ENCODE measurements at regions not wholly inside any gene's neighbourhood (a gene's known extent, or its start where the extent isn't known, plus 50 kb on each side); places are given as distances from the start of the nearest gene placed in this dataset.
A peak's percentile ranks its signal among the peaks of the same experiment; 100 is the strongest.

GRCh38 chr3:170784406-170784805, 85.6 kb downstream of the RPL22L1 start:
- Histone ChIP-seq H4K20me1 (ENCODE audit: control insufficient read depth, extremely low read depth, insufficient read depth, low read length) (no peaks in the 10 kb centered on the region), H2AFZ (ENCODE audit: low read length) (no peak overlapping the region), H3K79me2 (ENCODE audit: control insufficient read depth, insufficient read depth, low read length) (no peaks in the 10 kb centered on the region), H3K4me2 (ENCODE audit: extremely low read depth, insufficient read depth, low read length) (no peak overlapping the region), H3K9me3 (ENCODE audit: control insufficient read depth, insufficient read depth, low read depth, low read length) (no peaks in the 10 kb centered on the region), H3K4me1 (ENCODE audit: control insufficient read depth, extremely low read depth, insufficient read depth, low read length) (no peaks in the 10 kb centered on the region), H3K36me3 (ENCODE audit: control insufficient read depth, insufficient read depth, low read length) (no peaks in the 10 kb centered on the region), H3K27me3 (ENCODE audit: control insufficient read depth, insufficient read depth, low read length) (no peaks in the 10 kb centered on the region), H3K4me3 (replicated peaks in 1 of 4; ENCODE audit: control extremely low read depth in 1 of 4, insufficient read depth in 1 of 4, low read depth in 3 of 4, low read length in 4 of 4) (no peak overlapping the region), H3K9ac (ENCODE audit: insufficient read depth, low read length) (no peak overlapping the region), H3K27ac (ENCODE audit: insufficient read depth, low read length) (no peak overlapping the region)
- no peak for TF ChIP-seq EZH2 (IDR thresholded peaks at IDR 0.05; ENCODE audit: low read length, missing control alignments)
- no peak for TF ChIP-seq CTCF (conservative IDR thresholded peaks at IDR 0.05 in 1 of 2, IDR thresholded peaks at IDR 0.05 in 1 of 2; ENCODE audit: low read depth in 1 of 2, low read length in 2 of 2)
- no peak for DNase-seq (ENCODE audit: low read depth in 2 of 2)

- Histone ChIP-seq H3K9me3 (ENCODE audit: control insufficient read depth, insufficient read depth, low read depth, low read length) (no peaks in the 10 kb centered on the region), H3K4me2 (ENCODE audit: extremely low read depth, insufficient read depth, low read length) (no peak overlapping the region), H3K9ac (ENCODE audit: insufficient read depth, low read length) (no peak overlapping the region), H3K4me1 (ENCODE audit: control insufficient read depth, extremely low read depth, insufficient read depth, low read length) (no peaks in the 10 kb centered on the region), H3K36me3 (ENCODE audit: control insufficient read depth, insufficient read depth, low read length) (no peaks in the 10 kb centered on the region), H4K20me1 (ENCODE audit: control insufficient read depth, extremely low read depth, insufficient read depth, low read length) (no peaks in the 10 kb centered on the region), H3K27me3 (ENCODE audit: control insufficient read depth, insufficient read depth, low read length) (no peaks in the 10 kb centered on the region), H3K4me3 (replicated peaks in 1 of 4; ENCODE audit: control extremely low read depth in 1 of 4, insufficient read depth in 1 of 4, low read depth in 3 of 4, low read length in 4 of 4) (no peak overlapping the region), H3K27ac (ENCODE audit: insufficient read depth, low read length) (no peak overlapping the region), H3K79me2 (ENCODE audit: control insufficient read depth, insufficient read depth, low read length) (no peaks in the 10 kb centered on the region), H2AFZ (ENCODE audit: low read length) (no peak overlapping the region)
- peak in 1 of 2 donors; percentile 18 for DNase-seq (ENCODE audit: low read depth in 2 of 2)
- TF ChIP-seq CTCF (conservative IDR thresholded peaks at IDR 0.05 in 1 of 2, IDR thresholded peaks at IDR 0.05 in 1 of 2; ENCODE audit: low read depth in 1 of 2, low read length in 2 of 2) (no peak), EZH2 (IDR thresholded peaks at IDR 0.05; ENCODE audit: low read length, missing control alignments) (no peak)
Observed at GRCh38 chr3:170780955-170781354, 89.0 kb downstream of the RPL22L1 start.

- no peak for TF ChIP-seq CTCF (conservative IDR thresholded peaks at IDR 0.05 in 1 of 2, IDR thresholded peaks at IDR 0.05 in 1 of 2; ENCODE audit: low read depth in 1 of 2, low read length in 2 of 2)
- TF ChIP-seq EZH2 (IDR thresholded peaks at IDR 0.05; ENCODE audit: low read length, missing control alignments), result no peak
- H3K36me3 ChIP-seq (ENCODE audit: control insufficient read depth, insufficient read depth, low read length), result no peaks in the 10 kb centered on the region
- H3K27ac ChIP-seq (ENCODE audit: insufficient read depth, low read length), result no peak overlapping the region
- no peak overlapping the region for H2AFZ ChIP-seq (ENCODE audit: low read length)
- no peaks in the 10 kb centered on the region for H4K20me1 ChIP-seq (ENCODE audit: control insufficient read depth, extremely low read depth, insufficient read depth, low read length)
- no peaks in the 10 kb centered on the region for H3K4me1 ChIP-seq (ENCODE audit: control insufficient read depth, extremely low read depth, insufficient read depth, low read length)
- H3K9ac ChIP-seq (ENCODE audit: insufficient read depth, low read length), result no peak overlapping the region
- H3K4me2 ChIP-seq (ENCODE audit: extremely low read depth, insufficient read depth, low read length), result no peak overlapping the region
- no peaks in the 10 kb centered on the region for H3K79me2 ChIP-seq (ENCODE audit: control insufficient read depth, insufficient read depth, low read length)
- no peak overlapping the region for H3K4me3 ChIP-seq (replicated peaks in 1 of 4; ENCODE audit: control extremely low read depth in 1 of 4, insufficient read depth in 1 of 4, low read depth in 3 of 4, low read length in 4 of 4)
- H3K9me3 ChIP-seq (ENCODE audit: control insufficient read depth, insufficient read depth, low read depth, low read length), result no peaks in the 10 kb centered on the region
- no peaks in the 10 kb centered on the region for H3K27me3 ChIP-seq (ENCODE audit: control insufficient read depth, insufficient read depth, low read length)
- DNase-seq (ENCODE audit: low read depth in 2 of 2), result no peak
Observed at GRCh38 chr3:170780471-170780870, 89.5 kb downstream of the RPL22L1 start.
